ENCODE measurements at regions not wholly inside any gene's neighbourhood (a gene's known extent, or its start where the extent isn't known, plus 50 kb on each side); places are given as distances from the start of the nearest gene placed in this dataset.

- no peaks in the 10 kb centered on the region for H3K9me3 ChIP-seq
- no peaks in the 10 kb centered on the region for H3K27me3 ChIP-seq
- H3K4me3 ChIP-seq, result no peak overlapping the region
- intact Hi-C loops (cut with DNase I; ENCODE audit: low total_unique reads), result no loop called here
- no peaks in the 10 kb centered on the region for H3K36me3 ChIP-seq
- DNase-seq, result no peak
- no peak overlapping the region for H3K27ac ChIP-seq
- peaks cover 0 to 27% (median 0%) of the 10 kb centered on the region in 4 donors for H3K4me1 ChIP-seq
- TF ChIP-seq CTCF (IDR thresholded peaks at IDR 0.05), result no peak
Measured at GRCh38 chr15:87496795-87497194, 759.7 kb downstream of the NTRK3 start.

GRCh38 chr15:87496109-87496508, 760.4 kb downstream of the NTRK3 start:
- DNase-seq, result no peak
- Histone ChIP-seq H3K9me3 (no peaks in the 10 kb centered on the region), H3K4me1 (peaks cover 0 to 27% (median 0%) of the 10 kb centered on the region in 4 donors), H3K27me3 (no peaks in the 10 kb centered on the region), H3K27ac (no peak overlapping the region), H3K36me3 (no peaks in the 10 kb centered on the region), H3K4me3 (no peak overlapping the region)
- TF ChIP-seq CTCF (IDR thresholded peaks at IDR 0.05), result no peak
- intact Hi-C loops (cut with DNase I; ENCODE audit: low total_unique reads), result no loop called here

GRCh38 chr15:87493803-87494202, 762.7 kb downstream of the NTRK3 start:
- Histone ChIP-seq H3K9me3 (no peaks in the 10 kb centered on the region), H3K4me3 (no peak overlapping the region), H3K4me1 (peaks cover 0 to 31% (median 0%) of the 10 kb centered on the region in 4 donors), H3K36me3 (no peaks in the 10 kb centered on the region), H3K27me3 (no peaks in the 10 kb centered on the region), H3K27ac (no peak overlapping the region)
- no peak for TF ChIP-seq CTCF (IDR thresholded peaks at IDR 0.05)
- intact Hi-C loops (cut with DNase I; ENCODE audit: low total_unique reads), result no loop called here
- no peak for DNase-seq

GRCh38 chr15:87492321-87492720, 764.2 kb downstream of the NTRK3 start:
- Histone ChIP-seq H3K9me3 (no peaks in the 10 kb centered on the region), H3K4me3 (no peak overlapping the region), H3K27me3 (no peaks in the 10 kb centered on the region), H3K27ac (no peak overlapping the region), H3K4me1 (peaks cover 0 to 43% (median 0%) of the 10 kb centered on the region in 4 donors), H3K36me3 (no peaks in the 10 kb centered on the region)
- DNase-seq, result no peak
- TF ChIP-seq CTCF (IDR thresholded peaks at IDR 0.05), result no peak
- intact Hi-C loops (cut with DNase I; ENCODE audit: low total_unique reads), result no loop called here

- Histone ChIP-seq H3K4me3 (no peak overlapping the region), H3K36me3 (no peaks in the 10 kb centered on the region), H3K27me3 (no peaks in the 10 kb centered on the region), H3K4me1 (peaks cover 0 to 33% (median 0%) of the 10 kb centered on the region in 4 donors), H3K9me3 (no peaks in the 10 kb centered on the region), H3K27ac (no peak overlapping the region)
- no peak for TF ChIP-seq CTCF (IDR thresholded peaks at IDR 0.05)
- DNase-seq, result no peak
- intact Hi-C loops (cut with DNase I; ENCODE audit: low total_unique reads), result no loop called here
Measured at GRCh38 chr15:87490666-87491065, 765.9 kb downstream of the NTRK3 start.

All from tibial artery (tissue), 4 donors.